ENCODE measurements at regions not wholly inside any gene's neighbourhood (a gene's known extent, or its start where the extent isn't known, plus 50 kb on each side); places are given as distances from the start of the nearest gene placed in this dataset.

GRCh38 chr16:51565184-51565583 is 414.1 kb upstream of the SALL1 start:
- H2BK15ac ChIP-seq (ENCODE audit: low read depth, low read length): no peak overlapping the region
- H4K5ac ChIP-seq (ENCODE audit: low read depth, low read length): no peak overlapping the region
- no peak overlapping the region for H4K91ac ChIP-seq (ENCODE audit: insufficient read depth, low read depth, low read length)
- H3K4me1 ChIP-seq (ENCODE audit: control insufficient read depth, insufficient read depth, low read length): no peaks in the 10 kb centered on the region
- no peak overlapping the region for H3K27ac ChIP-seq (ENCODE audit: insufficient read depth, low read length)
- no peak overlapping the region for H3K18ac ChIP-seq (ENCODE audit: low read depth, low read length)
- no peak overlapping the region for H3K4me3 ChIP-seq (ENCODE audit: insufficient read depth, low read depth, low read length)
- H3K23ac ChIP-seq (ENCODE audit: low read depth, low read length): no peak overlapping the region
- H4K8ac ChIP-seq (ENCODE audit: low read depth in 2 of 2, low read length in 2 of 2): no peak overlapping the region
- ChIA-PET CTCF (interaction anchor here (0.6 kb wide), 1 partner anchor 356 kb away, joined by 3 read pairs; no protein-coding TSS in a partner anchor), POLR2A (ENCODE audit: unreplicated experiment) (no interaction called here)
- TF ChIP-seq CEBPB (IDR thresholded peaks at IDR 0.05; ENCODE audit: low read depth, low read length) (no peak), POLR2A (IDR thresholded peaks at IDR 0.05; ENCODE audit: low read depth, low read length) (no peak), CHD1 (IDR thresholded peaks at IDR 0.05; ENCODE audit: low read depth, low read length) (no peak), SMC3 (IDR thresholded peaks at IDR 0.05; ENCODE audit: low read depth, low read length) (no peak), MXI1 (IDR thresholded peaks at IDR 0.05; ENCODE audit: borderline replicate concordance, low read depth, low read length) (no peak), USF2 (IDR thresholded peaks at IDR 0.05; ENCODE audit: low read depth, low read length) (no peak), FOS (IDR thresholded peaks at IDR 0.05; ENCODE audit: low read depth, low read length) (no peak), CTCF (conservative IDR thresholded peaks at IDR 0.05; ENCODE audit: low read depth, low read length) (no peak), MAFK (IDR thresholded peaks at IDR 0.05; ENCODE audit: low read depth, low read length) (no peak), RFX5 (IDR thresholded peaks at IDR 0.05; ENCODE audit: low read depth, low read length) (no peak), RCOR1 (IDR thresholded peaks at IDR 0.05; ENCODE audit: insufficient replicate concordance, low read length) (no peak), RAD21 (IDR thresholded peaks at IDR 0.05; ENCODE audit: low read length) (no peak), NFE2L2 (IDR thresholded peaks at IDR 0.05; ENCODE audit: low read depth, low read length) (no peak), ELK1 (IDR thresholded peaks at IDR 0.05; ENCODE audit: borderline replicate concordance, low read depth, low read length) (no peak)
- dilution Hi-C loops (cut with HindIII; ENCODE audit: low sequenced_read_pairs, unreplicated experiment) (no loop called here), intact Hi-C loops (cut with micrococcal nuclease) (no loop called here), in situ Hi-C loops (cut with MboI; ENCODE audit: low sequenced_read_pairs) (no loop called here)
- no peaks in the 10 kb centered on the region for H4K20me1 ChIP-seq (ENCODE audit: insufficient read depth, low read length)
- ATAC-seq (ENCODE audit: low read depth) (no peak), DNase-seq (no peak)
- no peak overlapping the region for H3K4me2 ChIP-seq (ENCODE audit: low read depth, low read length)
- no peaks in the 10 kb centered on the region for H3K9me3 ChIP-seq (ENCODE audit: control insufficient read depth, insufficient read depth, low read length)
- H2BK5ac ChIP-seq (ENCODE audit: low read depth, low read length, poor library complexity, severe bottlenecking): no peak overlapping the region
- no peak overlapping the region for H3K14ac ChIP-seq (replicated peaks; ENCODE audit: low read depth, low read length)
- H3K4ac ChIP-seq (ENCODE audit: low read depth, low read length): no peak overlapping the region
- no peak overlapping the region for H2AK5ac ChIP-seq (ENCODE audit: low read depth, low read length)
- H2BK20ac ChIP-seq (ENCODE audit: low read depth, low read length): no peak overlapping the region
- H2AFZ ChIP-seq (replicated peaks; ENCODE audit: low read length, poor library complexity): no peak overlapping the region
- no peak overlapping the region for H3K56ac ChIP-seq (ENCODE audit: extremely low read depth, insufficient read depth, low read length)
- H3K79me1 ChIP-seq (ENCODE audit: low read depth in 1 of 2, low read length in 2 of 2): no peaks in the 10 kb centered on the region
- H2BK120ac ChIP-seq (ENCODE audit: low read depth, low read length): no peak overlapping the region
- BruUV-seq (replicated peaks): no TSS peak
- no peaks in the 10 kb centered on the region for H3K27me3 ChIP-seq (ENCODE audit: control insufficient read depth, insufficient read depth, low read length)
- H3K36me3 ChIP-seq (ENCODE audit: control insufficient read depth, insufficient read depth, low read length): no peaks in the 10 kb centered on the region
- H2AK9ac ChIP-seq (replicated peaks; ENCODE audit: low read depth, low read length, poor library complexity): no peak overlapping the region
- no CpG with 5 or more reads among the region's 4 CpGs for WGBS, 2 experiments (ENCODE audit: extremely low coverage in 2 of 2, insufficient read length in 1 of 2)
- no peaks in the 10 kb centered on the region for H3K9me1 ChIP-seq (ENCODE audit: insufficient read depth, low read length)
- H3K9ac ChIP-seq (ENCODE audit: low read depth, low read length): no peak overlapping the region

All from IMR-90 (cell line).